Neural progenitor cell (in vitro differentiated cells): ENCODE measurements at regions not wholly inside any gene's neighbourhood (a gene's known extent, or its start where the extent isn't known, plus 50 kb on each side); places are given as distances from the start of the nearest gene placed in this dataset.

ENCODE experiments used
- EZH2 ChIP-seq: fragments of 200-600 bp; sonication (generic); IDR thresholded peaks from 2 replicates; pipeline ENCODE4 v1.6.1; 2017; ENCODE audit warnings: antibody characterized with exemption, mild to moderate bottlenecking, moderate library complexity
- EZH2phosphoT487 ChIP-seq: fragments of 200-600 bp; sonication (generic); IDR thresholded peaks from 2 replicates; pipeline ENCODE4 v1.6.1; 2017; ENCODE audit warnings: antibody characterized with exemption
- TF ChIP-seq, protein P1 (sequence below): fragments of 200-600 bp; sonication (generic); IDR thresholded peaks from 2 replicates; pipeline ENCODE4 v1.5.1; 2017; ENCODE audit warnings: antibody characterized with exemption, mild to moderate bottlenecking

- TF ChIP-seq, protein P1, sequence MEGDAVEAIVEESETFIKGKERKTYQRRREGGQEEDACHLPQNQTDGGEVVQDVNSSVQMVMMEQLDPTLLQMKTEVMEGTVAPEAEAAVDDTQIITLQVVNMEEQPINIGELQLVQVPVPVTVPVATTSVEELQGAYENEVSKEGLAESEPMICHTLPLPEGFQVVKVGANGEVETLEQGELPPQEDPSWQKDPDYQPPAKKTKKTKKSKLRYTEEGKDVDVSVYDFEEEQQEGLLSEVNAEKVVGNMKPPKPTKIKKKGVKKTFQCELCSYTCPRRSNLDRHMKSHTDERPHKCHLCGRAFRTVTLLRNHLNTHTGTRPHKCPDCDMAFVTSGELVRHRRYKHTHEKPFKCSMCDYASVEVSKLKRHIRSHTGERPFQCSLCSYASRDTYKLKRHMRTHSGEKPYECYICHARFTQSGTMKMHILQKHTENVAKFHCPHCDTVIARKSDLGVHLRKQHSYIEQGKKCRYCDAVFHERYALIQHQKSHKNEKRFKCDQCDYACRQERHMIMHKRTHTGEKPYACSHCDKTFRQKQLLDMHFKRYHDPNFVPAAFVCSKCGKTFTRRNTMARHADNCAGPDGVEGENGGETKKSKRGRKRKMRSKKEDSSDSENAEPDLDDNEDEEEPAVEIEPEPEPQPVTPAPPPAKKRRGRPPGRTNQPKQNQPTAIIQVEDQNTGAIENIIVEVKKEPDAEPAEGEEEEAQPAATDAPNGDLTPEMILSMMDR = no peak
- TF ChIP-seq EZH2phosphoT487 = no peak
- TF ChIP-seq EZH2 = no peak
Measured at GRCh38 chr10:33042565-33042964, 84.5 kb upstream of the ITGB1 start.
